Lower leg skin (tissue), 3 donors: ENCODE measurements at regions not wholly inside any gene's neighbourhood (a gene's known extent, or its start where the extent isn't known, plus 50 kb on each side); places are given as distances from the start of the nearest gene placed in this dataset.

Experiments
- POLR2A ChIP-seq, 2 donors: fragments of 450-650 bp; IDR thresholded peaks; one replicate each; pipeline ENCODE4 v1.6.1; 2016 to 2017; ENCODE audit warnings: antibody characterized with exemption in 2 of 2, mild to moderate bottlenecking in 1 of 2, moderate library complexity in 1 of 2
- TF ChIP-seq, protein P1 (sequence below), 3 donors: fragments of 450-650 bp; IDR thresholded peaks; one replicate each; pipeline ENCODE4 v1.5.1; 2016; ENCODE audit warnings: antibody characterized with exemption in 3 of 3, mild to moderate bottlenecking in 3 of 3, moderate library complexity in 2 of 3

- TF ChIP-seq, protein P1, sequence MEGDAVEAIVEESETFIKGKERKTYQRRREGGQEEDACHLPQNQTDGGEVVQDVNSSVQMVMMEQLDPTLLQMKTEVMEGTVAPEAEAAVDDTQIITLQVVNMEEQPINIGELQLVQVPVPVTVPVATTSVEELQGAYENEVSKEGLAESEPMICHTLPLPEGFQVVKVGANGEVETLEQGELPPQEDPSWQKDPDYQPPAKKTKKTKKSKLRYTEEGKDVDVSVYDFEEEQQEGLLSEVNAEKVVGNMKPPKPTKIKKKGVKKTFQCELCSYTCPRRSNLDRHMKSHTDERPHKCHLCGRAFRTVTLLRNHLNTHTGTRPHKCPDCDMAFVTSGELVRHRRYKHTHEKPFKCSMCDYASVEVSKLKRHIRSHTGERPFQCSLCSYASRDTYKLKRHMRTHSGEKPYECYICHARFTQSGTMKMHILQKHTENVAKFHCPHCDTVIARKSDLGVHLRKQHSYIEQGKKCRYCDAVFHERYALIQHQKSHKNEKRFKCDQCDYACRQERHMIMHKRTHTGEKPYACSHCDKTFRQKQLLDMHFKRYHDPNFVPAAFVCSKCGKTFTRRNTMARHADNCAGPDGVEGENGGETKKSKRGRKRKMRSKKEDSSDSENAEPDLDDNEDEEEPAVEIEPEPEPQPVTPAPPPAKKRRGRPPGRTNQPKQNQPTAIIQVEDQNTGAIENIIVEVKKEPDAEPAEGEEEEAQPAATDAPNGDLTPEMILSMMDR (IDR thresholded peaks at IDR 0.05): no peak
- no peak for TF ChIP-seq POLR2A (IDR thresholded peaks at IDR 0.05)
Measured at GRCh38 chr7:156058248-156058647, 246.0 kb upstream of the SHH start.
